Gastrocnemius medialis (tissue), 4 donors: ENCODE measurements at regions not wholly inside any gene's neighbourhood (a gene's known extent, or its start where the extent isn't known, plus 50 kb on each side); places are given as distances from the start of the nearest gene placed in this dataset.

Experiments
- CTCF ChIP-seq, 5 experiments: fragments of 450-650 bp in 3 of 5; fragments of 200-600 bp in 2 of 5; sonication (generic) in 2 of 5; IDR thresholded peaks in 4 of 5; conservative IDR thresholded peaks in 1 of 5; 1 replicate in 4 of 5; 2 replicates in 1 of 5; pipeline ENCODE4 v1.5.1; 2016 to 2019; ENCODE audit warnings: antibody characterized with exemption in 5 of 5, mild to moderate bottlenecking in 3 of 5, moderate library complexity in 3 of 5
- POLR2A ChIP-seq, 2 donors: fragments of 450-650 bp; IDR thresholded peaks; one replicate each; pipeline ENCODE4 v1.6.1; 2017; ENCODE audit warnings: antibody characterized with exemption in 2 of 2, mild to moderate bottlenecking in 2 of 2, moderate library complexity in 2 of 2

GRCh38 chr4:129350834-129351721 lies 255.1 kb downstream of the C4orf33 start:
- TF ChIP-seq CTCF (IDR thresholded peaks at IDR 0.05 in 4 of 5, conservative IDR thresholded peaks at IDR 0.05 in 1 of 5), result no peak
- TF ChIP-seq POLR2A (IDR thresholded peaks at IDR 0.05), result no peak
